Glomerular endothelial cell (primary cell): ENCODE measurements at regions not wholly inside any gene's neighbourhood (a gene's known extent, or its start where the extent isn't known, plus 50 kb on each side); places are given as distances from the start of the nearest gene placed in this dataset.
"Not testable (repeated sequence)": the region's sequence is repeated elsewhere in the genome, so short reads cannot be mapped to it uniquely, and the experiment has no call there.

Experiments
- DNase-seq: peaks from one replicate; pipeline ENCODE4 v3.0.0-alpha.2; 2011; ENCODE audit warnings: low read depth, low spot score; ENCODE audit errors: extremely low read depth

DNA sequence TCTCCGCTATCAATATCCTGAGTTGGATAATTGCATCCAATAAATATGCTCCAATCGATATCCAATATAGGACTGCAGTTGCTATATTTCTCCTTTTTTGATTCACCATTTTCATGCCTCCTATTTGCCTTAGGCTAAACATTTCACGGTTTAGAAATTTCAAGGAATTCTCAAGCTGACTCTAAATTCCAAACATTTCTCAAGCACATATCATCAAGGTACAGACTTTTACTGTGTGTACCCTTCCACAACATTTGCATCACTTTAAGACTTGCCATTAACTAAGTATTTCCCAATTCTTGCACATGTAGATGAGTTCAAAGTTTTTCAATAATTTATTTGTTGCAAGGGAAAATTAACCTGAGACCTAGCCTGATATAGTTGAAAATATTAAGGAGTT is 795.2 kb upstream of the TMPRSS15 start:
- DNase-seq: no peak

DNA sequence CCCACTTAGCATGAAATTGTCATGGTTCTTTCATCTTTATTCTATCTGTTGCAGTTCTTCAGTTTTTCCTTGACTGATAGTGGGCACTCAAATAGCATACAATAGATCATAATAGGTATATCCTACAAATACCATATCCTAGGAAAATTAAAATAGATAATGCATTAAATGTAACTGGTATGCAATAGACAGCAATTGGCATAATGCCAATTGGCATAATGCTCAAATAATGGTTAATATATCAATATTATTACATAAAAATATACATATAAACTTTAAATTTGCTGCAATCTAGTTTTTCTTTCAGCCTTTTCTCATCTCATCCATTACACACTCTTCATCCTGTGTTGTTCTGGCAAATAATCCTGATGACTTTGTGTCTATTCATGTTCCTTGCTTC is 814.6 kb upstream of the TMPRSS15 start:
- DNase-seq: no peak

DNA sequence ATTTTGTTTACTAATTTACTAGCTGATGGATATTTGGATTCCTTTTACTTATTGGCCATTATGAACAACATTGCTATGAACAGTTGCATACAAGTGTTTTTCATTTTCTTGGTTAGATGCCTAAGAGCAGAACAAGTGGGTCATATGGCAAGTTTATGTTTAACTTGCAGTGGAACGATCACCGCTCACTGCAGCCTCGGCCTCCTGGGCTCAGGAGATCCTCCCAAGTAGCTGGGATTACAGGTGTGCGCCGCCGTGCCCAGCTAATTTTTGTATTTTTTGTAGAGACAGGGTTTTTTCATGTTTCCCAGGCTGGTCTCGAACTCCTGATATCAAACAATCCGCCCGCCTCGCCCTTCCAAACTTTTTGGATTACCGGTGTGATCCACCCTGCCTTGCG is 820.5 kb upstream of the TMPRSS15 start:
- DNase-seq: no peak

DNA sequence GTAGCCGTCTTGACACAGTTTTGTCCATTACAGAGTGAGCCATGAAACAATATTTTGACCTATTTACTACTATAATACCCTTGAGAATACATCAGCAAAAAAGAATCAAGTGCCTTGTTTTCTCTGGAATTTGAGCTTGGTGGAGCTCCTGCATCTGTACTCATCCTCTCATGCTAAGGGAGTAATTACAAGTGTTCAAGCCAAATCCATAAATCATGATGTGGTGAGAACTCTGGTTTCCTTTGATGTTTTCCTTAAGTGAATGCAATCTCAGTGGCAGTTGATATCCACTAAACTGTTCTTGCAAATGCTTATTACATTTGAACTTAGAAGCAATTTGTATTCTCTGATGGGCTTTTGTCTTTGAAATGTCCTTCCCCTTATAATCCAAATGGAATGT is 824.6 kb upstream of the TMPRSS15 start:
- no peak for DNase-seq

DNA sequence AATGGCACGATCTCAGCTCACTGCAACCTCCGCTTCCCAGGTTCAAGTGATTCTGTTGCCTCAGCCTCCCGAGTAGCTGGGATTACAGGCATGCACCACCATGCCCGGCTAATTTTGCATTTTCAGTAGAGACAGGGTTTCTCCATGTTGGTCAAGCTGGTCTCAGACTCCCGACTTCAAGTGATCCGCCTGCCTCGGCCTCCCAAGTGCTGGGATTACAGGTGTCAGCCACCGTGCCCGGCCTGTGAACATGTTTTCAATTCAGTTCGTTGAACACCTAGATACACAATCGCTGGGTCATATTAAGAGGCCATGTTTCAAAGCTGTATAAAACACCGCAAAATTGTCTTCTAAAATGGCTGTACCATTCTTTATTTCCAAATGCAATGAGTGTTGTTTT is 830.3 kb upstream of the TMPRSS15 start:
- not testable (repeated sequence) for DNase-seq

DNA sequence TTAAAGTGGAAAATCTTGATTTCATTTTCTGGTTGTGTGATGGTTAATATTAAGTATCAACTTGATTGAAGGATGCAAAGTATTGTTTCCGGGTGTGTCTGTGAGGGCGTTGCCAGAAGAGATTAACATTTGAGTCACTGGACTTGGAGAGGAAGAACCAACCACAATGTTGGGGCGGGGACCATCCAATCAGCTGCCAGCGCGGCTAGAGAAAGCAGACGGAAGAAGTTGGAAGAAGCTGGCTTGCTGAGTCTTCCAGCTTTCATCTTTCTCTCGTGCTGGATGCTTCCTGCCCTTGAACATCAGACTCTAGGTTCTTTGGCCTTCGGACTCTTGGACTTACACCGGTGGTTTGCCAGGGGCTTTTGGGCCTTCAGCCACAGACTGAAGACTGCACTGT is 832.6 kb upstream of the TMPRSS15 start:
- DNase-seq: no peak

DNA sequence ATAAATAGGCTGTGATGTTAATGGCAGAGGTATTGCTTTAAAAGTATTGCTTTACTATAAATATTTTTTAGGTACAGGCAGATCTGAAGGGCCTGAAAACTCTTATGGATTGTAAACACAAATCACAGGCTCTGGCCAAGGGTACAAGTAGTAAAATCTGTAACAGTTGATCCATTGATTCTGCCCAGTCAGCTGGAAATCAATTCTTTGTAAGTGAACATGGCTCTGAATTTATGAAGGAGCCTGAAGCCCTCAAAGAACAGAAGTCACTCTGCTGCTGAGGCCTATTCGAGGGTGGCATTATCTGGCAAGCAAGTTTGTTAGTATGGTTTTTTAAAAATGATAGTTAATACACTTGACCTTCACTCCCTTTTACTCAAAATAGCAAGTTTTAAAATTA is 834.0 kb upstream of the TMPRSS15 start:
- DNase-seq: no peak

DNA sequence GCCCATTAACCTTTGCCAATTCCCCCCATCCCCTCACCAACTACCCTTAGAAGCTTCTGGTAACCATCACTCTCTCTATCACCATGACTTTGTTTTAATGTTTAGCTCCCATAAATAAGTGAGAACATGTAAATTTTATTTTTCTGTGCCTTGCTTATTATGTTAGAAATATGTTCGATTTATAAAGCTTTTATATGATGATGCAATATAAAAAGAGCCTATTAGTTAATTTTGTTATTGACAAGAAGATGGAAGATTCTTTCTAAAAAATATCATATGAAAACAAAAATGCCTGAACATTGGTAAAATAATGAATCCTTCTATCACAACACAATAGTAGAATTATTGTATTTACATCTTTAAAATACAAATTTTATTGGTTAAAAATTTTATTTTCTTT is 836.1 kb upstream of the TMPRSS15 start:
- DNase-seq: no peak

DNA sequence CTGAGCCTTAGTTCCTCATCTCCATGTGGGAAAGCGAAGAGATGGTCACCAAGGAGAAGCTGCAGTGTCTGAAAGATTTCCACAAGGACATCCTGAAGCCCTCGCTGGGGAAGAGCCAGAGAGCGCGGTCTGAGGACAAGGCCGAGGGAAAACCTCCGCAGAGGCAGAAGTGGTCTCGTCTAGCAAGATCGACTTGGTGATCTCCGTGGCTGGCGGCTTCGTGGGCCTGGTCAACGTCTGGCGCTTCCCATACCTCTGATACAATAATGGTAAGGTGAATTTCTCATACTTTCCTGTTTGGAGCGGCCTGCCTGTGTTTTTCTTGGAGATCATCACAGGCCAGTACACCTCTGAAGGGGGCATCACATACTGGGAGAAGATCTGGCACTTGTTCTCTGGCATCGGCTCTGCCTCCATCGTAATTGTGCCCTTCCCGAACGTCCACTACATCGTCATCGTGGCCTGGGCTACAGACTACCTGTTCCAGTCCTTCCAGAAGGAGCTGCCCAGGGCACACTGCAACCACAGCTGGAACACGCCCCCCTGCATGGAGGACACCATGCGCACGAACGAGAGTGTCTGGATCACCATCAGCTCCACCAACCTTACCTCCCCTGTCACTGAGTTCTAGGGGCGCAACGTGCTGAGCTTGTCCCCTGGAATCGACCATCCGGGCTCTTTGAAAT is 841.1 kb upstream of the TMPRSS15 start:
- DNase-seq: no peak

DNA sequence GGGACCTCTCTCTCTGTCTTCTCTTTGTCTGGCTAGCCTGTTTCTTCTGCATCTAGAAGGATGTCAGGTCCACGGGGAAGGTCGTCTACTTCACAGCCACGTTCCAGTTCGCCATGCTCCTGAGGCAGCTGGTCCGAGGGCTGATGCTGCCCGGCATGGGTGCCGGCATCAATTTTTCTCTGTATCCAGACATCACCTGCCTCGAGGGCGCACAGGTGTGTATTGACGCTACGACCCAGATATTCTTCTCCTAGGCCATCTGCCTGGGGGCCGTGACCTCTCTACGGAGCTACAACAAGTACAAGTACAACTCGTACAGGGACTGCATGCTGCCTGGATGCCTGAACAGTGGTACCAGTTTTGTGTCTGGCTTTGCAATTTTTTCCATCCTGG is 841.6 kb upstream of the TMPRSS15 start:
- no peak for DNase-seq

DNA sequence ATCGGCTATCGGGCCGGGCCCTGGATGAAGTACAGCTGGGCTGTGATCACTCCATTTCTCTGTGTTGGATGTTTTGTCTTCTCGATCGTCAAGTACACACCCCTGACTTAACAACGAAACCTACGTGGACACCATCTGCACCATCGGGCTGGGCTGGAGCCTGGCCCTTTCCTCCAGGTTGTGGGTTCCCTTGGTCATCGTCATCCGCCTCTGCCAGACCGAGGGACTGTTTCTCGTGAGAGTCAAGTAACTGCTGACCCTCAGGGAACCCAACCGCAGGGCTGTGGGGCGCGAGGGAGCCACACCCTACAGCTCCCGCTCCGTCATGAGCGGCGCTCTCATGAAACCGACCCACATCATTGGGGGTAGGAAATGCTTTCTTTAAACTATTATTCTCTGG is 842.4 kb upstream of the TMPRSS15 start:
- DNase-seq: no peak

DNA sequence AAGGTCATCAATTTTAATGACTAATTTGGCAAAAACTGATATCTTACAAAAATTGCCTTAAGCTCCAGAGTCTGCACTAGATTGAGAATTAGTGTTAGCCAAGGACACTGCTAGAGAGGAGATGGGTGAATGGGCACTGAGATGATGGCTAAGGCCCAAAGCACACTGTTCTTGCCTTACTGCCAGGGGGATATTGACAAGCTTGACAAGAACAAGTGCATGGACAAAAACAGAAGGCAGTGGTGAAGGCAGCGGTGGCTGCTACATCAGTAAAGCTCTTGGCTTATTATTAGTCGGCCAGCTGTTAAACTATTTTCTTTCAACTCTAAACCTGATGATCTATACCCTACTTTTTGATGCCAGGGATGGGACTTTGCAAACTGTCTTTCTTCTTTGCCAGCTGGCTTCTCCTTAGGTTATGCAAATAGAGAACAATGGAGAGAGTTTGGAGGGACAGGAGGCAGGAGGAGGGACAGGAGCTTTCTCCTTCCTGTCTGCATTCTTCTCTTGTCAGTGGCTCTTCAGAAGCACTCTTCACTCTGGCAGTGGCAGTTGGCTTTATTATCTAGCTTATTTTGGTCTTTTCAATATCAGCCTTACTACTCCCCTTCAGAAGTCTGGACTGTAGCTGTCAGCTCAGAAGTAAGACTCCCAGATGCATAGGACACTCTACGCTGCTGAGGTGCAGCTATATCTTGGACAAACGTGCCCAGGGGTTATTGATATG is 853.5 kb upstream of the TMPRSS15 start:
- no peak for DNase-seq

DNA sequence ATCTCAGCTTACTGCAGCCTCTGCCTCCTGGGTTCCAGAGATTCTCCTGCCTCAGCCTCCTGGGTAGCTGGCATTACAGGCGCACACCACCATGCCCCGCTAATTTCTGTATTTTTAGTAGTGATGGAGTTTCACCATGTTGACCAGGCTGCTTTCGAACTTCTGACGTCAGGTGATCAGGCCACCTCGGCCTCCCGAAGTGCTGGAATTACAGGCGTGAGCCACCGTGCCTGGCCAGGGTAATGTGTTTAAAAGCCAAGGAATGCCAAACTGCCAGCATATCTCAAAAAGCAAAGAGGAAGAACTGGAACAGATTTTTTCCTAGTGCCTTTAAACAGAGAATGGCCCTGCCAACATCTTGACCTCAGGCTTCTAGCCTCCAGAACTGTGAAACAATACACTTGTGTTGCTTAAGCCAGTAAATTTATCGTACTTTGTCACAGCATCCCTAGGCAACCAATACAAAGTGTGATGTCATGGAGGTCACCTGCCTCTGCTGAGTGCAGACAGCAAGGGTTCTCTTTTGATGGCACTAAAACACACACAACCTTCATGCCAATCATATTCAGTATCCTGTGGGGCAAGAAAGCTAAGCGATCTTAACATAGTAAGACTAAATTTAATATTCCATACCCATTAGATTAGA is 858.3 kb upstream of the TMPRSS15 start:
- DNase-seq: no peak

DNA sequence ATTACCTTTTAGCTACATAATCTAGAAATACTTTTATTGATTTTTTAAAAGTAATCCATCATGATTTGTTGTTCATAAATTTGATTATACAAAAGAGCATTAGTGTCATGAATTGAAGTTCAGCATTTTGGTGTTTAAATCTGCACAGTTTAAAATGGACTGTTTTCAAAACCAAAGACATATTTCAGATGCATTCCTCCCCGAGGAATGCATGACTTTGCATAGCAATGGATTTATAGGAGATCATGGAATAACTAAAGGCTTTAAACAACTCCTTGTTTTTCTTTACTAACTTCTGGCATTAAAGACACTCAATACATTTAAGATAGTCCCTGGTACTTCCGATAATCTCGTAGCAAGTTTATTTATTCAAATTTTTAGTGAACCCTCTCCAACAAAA is 863.1 kb upstream of the TMPRSS15 start:
- no peak for DNase-seq

DNA sequence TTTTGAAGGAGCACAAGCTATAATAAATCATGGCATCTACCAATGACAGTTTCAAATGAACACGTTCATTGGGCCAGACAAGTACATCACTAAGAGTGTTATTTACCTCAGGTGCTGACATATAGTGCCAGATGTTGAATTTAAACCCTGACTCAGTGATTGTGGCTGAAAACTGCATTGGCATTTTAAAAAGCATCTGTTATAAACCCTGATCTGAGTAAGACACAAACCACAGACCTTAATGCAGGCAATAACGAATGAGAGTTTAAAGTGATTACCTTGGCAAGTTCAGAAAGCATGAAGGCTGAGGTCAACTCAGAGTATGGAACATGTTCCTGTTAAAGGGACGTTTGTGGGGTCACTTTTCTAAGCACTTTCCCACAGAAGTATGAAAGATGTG is 865.1 kb upstream of the TMPRSS15 start:
- DNase-seq: no peak

DNA sequence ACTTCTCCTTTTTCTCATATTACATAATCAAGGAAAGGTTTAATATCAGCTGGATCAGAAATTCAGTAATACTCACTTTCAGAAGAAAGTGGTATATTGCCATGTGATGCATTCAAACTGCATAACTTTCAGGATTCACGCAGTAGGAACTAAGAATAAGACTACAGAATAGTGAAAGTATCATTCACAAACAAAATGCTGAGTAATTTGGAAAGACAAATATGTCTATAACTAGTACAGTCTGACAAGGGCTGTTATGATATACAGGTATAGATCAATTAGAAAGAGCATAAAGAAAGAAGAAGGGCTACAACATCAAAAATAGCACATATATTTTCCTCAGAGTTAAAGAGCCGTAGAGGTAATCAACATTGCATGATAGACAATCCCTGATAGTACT is 871.5 kb upstream of the TMPRSS15 start:
- no peak for DNase-seq

DNA sequence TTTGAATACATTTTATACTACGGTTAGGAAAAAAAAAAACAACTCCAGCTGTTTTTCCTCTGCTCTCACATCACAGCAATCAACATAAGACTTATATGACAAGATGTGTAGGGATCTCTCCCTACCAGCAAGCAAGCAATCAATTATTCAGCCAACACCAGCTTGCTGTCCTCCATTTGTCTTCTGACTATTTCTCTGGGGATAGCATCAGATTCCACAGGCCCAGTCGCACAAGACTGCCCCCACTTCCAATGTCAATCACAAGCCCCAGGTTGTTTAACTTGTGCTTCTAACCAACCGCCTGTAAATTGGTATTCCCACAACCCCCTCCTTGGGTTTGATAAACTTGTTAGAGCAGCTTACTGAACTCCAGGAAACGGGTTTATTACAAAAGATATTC is 873.1 kb upstream of the TMPRSS15 start:
- DNase-seq: no peak

DNA sequence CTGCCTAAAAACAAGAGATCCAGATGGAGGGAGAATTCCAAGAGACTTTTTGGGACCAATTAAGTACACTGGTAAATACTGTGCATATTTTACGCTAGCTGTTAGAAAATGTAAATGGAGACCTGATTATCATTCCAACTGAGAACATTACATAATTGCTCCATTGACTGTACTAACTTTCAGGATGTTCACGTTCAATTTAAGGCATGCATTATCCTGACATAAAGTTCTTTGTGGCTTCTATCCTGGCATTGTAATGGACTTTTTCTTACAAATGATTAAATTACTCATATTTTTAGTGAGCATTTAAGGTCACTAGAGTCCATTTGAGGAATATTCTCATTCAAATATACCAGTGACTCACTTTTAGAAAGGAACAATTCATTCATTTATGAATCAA is 883.3 kb upstream of the TMPRSS15 start:
- no peak for DNase-seq

DNA sequence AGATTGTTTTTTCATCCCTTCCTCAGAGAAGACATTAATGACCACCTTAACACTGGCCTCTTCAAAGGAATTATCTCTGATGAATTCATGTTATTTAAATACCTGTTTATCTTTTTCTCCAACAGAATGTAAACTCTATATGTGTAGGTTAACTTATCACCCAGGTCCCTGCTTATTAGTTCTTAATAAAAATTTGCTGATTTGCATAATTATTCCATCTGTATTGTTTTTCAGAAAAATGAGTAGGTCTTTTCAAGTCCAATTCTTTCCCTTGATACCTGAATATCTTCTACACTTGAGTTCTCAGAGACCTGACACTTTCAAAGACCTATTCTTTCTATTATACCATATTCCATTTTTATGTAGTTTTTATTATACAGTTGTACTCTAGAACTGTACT is 886.7 kb upstream of the TMPRSS15 start:
- no peak for DNase-seq

DNA sequence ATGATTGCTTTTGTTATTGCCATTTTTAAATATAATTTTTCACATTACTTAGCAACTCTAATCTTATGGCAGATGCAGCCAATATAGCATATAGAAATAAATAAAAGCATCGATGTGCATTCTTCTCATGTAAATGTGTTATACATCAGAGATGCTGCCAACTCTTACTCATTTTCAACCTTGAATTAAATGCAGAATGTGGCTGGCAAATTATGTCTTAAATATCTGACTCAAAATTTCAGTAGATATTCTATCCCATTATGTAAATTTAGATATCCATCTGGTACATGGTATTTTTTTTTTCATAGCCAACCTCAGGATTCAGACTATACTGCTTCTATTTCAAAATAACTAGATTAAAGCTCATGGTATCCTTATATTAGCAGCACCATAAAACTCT is 916.7 kb upstream of the TMPRSS15 start:
- DNase-seq: no peak

DNA sequence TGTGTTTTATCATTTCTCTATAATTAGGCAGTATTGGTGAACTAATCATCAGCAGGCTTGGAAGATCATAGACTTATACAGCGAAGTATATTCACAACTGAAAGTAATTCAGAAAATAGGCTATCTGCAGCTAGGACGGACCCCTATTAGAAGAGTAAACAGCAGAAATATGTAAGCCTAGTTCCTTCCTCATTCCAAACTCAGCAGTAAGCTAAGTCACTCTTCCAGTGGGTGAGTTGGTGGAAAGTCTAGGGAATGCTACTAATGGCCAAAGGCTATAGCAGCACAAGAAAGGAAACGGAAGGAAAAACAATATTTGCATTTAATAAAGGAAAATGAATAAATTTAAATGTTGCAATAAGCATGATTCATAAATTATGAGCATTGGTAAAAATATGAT is 918.1 kb upstream of the TMPRSS15 start:
- no peak for DNase-seq

DNA sequence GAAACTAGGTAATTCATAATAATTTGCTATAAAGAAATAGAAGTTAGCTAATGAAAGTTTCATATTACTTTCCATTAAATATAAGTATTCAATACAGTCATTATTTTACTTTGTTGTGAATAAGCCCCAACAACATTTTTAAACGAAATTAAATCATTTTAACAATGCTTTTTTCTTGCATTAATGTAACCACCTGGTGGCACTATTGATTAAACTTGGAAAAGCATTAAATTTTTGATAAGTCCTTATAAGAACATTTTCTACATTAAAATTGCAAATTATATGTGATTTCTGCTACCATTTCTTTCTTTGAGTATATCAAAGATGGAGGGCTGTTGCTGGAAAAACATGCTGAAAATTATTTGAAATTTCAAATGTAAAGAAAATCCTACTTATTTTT is 918.8 kb upstream of the TMPRSS15 start:
- DNase-seq: no peak
